Nucleus accumbens (tissue), 56 donors: ENCODE measurements at regions not wholly inside any gene's neighbourhood (a gene's known extent, or its start where the extent isn't known, plus 50 kb on each side); places are given as distances from the start of the nearest gene placed in this dataset.

Experiments used
- DNase-seq, 56 donors: peaks; one replicate each; lab custom pipeline; 2025; lab: John Stamatoyannopoulos, UW

DNA sequence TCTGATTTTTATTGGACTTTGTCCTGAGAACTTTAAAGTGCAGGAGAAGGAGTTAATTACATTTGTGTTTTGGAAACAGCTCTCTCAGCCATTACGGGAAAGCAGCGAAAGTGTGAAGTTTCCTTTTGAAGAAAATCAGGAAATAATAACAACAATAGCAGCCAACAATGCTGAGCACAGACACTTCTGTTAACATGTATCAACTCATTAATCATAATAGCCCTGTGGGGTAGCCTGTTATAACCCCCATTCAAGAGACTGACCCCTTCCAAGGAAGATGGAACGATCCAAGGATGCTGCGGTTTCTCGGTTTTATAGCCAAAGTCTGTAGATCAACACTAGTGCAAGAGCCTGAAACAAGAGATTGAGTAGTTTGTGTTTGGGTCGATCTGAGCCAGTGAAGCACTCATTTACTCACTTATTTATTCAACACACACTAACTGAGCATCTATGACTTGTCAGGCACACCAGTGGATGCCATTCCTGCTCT lies 195.5 kb downstream of the DRD1 start:
- no peak for DNase-seq

GRCh38 chr5:175246889-175247520 lies 197.0 kb downstream of the DRD1 start:
- no peak for DNase-seq

GRCh38 chr5:175246242-175246888 lies 197.6 kb downstream of the DRD1 start:
- DNase-seq: peak in 6 of 56 donors; percentile 7 to 30 (median 16)

- no peak for DNase-seq
These were observed 200.5 kb downstream of the DRD1 start for GRCh38 chr5:175243441-175243840.

DNA sequence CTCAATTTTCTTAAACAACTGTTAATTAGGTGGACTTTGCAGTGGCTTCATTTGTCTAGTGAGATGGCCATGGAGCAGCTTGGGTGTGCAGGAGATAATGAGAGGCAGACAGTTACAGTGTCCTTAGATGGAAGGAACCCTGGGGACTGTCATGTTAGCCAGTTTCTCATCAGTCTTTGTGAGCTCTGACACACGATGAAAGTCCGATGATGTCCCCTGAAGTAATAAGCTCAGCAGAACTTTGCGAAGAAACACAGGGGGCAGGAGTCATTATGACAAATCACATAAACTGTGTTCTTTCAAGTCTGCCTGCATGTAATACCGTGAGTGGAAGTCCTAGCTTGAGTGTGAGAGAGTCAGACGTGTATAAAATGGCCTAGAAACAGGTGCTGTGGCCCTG lies 201.8 kb downstream of the DRD1 start:
- no peak for DNase-seq

DNA sequence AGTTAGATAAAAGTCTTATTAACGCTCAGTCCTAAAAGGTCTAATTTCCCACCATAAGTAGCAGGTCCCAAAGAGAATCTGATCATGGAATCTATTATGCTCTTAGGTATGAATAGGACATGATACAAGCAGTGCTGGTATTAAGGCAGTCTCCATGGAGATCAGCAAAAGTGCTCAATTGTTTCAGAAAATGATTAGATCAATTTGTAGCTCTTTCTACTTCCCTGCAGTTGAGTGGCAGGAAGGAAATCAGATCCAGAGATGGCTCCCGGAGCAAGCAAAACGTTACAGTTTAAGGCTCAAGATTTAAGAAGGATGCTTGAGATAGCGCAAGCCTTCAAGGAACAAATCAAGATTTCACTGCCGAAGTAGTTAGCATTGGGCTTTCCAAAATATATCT lies 205.7 kb downstream of the DRD1 start:
- no peak for DNase-seq

GRCh38 chr5:175236176-175236575 lies 207.8 kb downstream of the DRD1 start:
- DNase-seq: no peak

- no peak for DNase-seq
These were observed 208.6 kb downstream of the DRD1 start for GRCh38 chr5:175235251-175235960.

- no peak for DNase-seq
These were observed 213.7 kb downstream of the DRD1 start for GRCh38 chr5:175230299-175230698.

DNA sequence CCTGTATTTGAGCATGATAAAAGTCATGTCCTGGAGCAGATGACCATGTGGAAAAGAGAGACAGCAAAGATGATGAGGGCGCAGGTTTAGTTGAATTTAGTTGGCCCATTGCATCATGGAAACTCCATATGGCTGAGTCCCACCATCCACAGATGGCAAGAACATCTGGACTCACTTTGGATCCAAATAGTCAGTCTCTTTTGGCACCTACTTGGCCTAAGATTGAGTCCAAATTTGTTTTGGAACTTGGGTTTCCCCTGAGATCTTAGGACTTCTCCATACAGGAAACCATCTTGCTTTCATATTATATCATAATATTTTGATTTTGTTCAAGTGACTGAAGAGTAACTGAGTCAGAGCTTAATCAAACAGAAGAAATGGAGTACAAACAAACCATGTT lies 217.5 kb downstream of the DRD1 start:
- DNase-seq: no peak

GRCh38 chr5:175223291-175223690 lies 220.7 kb downstream of the DRD1 start:
- DNase-seq: no peak

DNA sequence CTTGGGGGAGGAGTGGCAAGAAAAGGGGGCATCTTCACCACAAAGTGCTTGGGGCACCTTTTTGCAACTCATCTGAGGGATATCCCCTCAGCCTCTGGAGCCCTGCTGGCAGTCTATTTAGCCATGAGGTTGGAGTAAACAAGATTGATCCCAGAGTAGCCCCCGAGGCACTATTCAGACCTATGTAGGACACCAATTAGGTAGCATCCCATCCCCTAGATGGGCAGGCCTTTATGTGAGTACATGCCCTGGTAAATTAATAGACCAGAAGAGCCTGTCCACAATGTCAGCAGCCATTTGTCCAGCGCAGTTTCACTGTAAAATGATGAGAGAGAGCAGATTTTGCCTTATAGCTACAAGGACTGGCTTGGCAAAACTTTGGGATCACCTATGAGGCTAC lies 221.4 kb downstream of the DRD1 start:
- DNase-seq: no peak

DNA sequence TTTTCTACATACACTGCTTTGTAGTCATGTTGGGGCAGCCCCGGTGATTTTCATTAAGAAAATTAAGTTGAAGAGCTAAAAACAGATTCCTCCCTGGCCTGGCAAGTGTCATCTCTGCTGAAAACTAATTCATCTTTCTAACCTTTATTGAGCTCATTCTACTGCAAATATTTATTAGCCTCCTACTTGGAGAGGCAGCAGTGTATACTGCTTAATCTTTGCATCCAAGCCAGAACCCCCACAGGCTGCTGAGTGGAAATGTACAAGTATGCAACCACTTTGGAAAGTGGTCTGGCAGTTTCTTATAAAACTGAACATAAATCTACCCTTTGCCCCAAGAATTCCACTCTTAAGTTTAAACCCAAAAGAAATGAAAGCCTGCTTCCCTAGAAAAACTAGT lies 223.4 kb downstream of the DRD1 start:
- DNase-seq: no peak

DNA sequence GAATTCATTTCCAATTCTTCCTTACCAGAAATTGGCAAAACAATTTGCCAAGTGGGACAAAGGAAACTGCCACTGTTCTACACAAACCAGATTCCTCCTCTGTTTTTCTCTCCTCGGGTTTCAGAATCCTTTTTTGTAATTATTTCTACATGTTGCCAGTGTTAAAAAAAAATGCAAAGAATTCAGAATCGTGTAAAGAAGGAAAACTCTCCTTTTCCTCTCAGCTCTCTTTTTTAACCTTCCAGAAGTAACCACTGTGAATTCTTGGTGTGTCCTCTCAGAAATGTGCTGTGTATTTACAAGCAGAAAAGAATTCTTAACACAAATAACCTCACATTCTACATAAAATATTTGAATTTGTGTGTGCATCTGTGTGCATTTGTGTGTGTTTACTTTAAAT lies 224.6 kb downstream of the DRD1 start:
- DNase-seq: no peak

DNA sequence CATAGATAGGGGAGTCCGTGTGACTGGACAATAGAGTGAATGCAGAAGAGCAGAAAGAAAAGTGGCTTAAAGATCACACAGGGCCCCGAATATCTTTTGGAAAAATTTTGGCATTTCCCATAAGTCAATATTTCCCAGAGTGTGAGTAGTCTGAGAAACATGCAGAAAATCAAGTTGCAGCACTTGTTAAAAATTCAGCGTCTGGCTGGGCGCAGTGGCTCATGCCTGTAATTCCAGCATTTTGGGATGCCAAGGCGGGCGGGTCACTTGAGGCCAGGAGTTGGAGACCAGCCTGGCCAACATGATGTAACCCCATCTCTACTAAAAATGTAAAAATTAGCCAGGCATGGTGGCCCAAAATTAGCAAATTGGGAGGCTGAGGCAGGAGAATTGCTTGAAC lies 227.0 kb downstream of the DRD1 start:
- no peak for DNase-seq

- DNase-seq: peak in 20 of 56 donors; percentile 8 to 74 (median 38)
These were observed 228.1 kb downstream of the DRD1 start for GRCh38 chr5:175215906-175216305.

GRCh38 chr5:175214152-175214551 lies 229.8 kb downstream of the DRD1 start:
- peak in 11 of 56 donors; percentile 6 to 60 (median 18) for DNase-seq

DNA sequence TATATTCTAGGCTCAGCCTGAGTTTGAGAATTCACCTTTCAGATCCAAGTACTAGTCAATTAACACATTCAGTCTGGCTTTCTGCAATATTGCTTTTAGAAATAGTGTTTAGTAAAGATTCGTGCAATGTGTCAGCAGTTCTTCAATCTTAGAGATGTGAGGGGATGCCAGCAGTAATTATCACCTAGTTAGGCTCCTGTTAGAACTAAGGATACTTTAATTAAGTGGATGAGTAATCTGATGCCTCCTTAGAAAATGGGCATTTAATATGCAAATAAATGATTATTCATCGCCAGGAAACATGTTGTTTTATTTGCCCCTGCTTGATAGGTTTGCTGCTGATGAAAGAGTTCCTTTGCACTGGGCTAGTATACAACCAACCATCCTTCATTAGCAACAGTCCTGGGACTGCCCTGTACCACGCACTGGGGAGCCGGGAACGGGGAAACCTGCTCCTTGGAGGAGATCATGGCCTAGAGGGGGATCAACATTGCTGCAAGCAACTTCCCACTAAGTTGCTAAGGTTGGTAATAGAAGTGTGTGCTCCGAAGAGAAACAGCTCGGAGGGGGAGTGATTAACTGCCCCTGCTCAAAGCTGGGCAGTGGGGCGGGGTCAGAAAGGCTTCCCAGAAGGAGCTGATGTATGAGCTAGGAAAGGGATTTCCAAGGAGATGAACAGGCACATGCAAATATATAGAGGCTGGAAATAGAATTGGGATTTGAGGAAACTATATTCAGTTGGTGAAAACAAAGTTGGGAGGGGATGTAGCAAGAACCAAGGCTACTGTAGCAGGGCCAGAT lies 231.8 kb downstream of the DRD1 start:
- DNase-seq: no peak

DNA sequence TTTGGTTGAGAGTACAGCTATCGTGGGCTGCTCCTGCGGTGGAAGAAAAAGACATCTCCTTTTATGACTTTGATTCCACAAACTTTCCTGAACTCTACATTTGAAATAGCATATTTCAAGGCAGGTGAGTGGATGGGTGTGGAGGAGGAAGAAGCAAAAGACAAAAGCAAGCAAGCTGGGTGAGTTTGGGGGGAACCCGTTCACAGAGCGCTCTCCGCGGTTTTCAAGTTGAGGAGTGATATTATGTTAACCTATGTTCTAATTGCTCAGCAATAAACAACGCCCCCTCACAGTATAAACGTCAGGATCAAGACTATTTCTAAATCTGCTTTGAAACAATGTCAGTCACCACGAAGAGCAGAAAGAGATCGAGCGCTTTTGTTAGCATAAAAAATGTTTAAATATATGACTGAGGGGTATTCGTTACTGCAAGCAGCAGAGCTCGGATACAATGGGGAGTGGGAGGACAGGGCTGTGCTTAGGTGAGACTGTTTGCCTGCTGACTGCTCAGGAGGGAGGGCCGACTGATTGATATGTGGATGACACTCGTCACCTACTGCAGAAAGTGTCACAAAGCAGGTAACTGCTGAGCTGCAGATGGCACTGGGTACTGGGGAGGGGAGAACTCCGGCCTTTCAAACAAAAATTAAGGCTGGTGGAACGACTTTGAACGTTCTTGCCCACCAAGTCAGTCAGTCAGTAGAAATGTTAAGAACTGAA lies 236.5 kb downstream of the DRD1 start:
- peak in 23 of 56 donors; percentile 4 to 87 (median 42) for DNase-seq

DNA sequence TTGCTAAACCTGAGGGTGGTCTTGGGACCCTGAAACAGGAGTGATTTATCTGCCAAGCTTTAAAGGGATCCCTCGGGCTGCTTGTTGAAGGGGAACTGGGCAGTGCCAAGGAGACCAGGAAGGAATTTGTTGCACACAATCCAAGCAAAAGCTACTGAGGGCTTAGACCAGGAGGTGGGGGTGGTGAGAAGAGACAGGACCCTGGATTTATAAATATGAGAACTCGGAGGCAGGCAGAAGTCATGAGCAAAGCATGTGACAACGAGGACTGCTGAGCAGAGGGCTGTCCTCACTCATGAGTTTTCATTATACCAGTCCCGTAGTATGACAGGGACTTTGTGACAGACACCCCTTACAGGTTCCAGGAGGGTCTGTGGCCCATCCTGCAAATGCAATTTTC lies 237.3 kb downstream of the DRD1 start:
- DNase-seq: no peak
